ENCODE measurements at regions not wholly inside any gene's neighbourhood (a gene's known extent, or its start where the extent isn't known, plus 50 kb on each side); places are given as distances from the start of the nearest gene placed in this dataset.

DNA sequence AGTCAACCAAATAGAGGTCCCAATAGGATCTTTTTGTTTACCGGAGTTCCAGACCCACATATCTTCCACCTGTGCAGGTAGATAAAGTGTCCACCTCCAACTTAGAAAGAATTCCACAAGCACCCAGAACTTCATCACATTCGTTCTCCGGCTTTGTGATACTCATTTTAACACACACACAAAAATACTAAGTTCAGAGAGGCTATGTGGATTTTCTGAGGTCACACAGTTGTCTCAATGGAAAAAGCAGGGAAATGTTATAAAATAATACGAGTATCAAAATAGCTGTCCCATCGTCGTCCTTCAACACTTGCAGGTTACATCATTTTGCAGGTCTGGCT, 137.5 kb downstream of the TMCO5A start:
- FAIRE-seq (peak; percentile 39), DNase-seq (ENCODE audit: insufficient read length, low spot score) (no peak)

DNA sequence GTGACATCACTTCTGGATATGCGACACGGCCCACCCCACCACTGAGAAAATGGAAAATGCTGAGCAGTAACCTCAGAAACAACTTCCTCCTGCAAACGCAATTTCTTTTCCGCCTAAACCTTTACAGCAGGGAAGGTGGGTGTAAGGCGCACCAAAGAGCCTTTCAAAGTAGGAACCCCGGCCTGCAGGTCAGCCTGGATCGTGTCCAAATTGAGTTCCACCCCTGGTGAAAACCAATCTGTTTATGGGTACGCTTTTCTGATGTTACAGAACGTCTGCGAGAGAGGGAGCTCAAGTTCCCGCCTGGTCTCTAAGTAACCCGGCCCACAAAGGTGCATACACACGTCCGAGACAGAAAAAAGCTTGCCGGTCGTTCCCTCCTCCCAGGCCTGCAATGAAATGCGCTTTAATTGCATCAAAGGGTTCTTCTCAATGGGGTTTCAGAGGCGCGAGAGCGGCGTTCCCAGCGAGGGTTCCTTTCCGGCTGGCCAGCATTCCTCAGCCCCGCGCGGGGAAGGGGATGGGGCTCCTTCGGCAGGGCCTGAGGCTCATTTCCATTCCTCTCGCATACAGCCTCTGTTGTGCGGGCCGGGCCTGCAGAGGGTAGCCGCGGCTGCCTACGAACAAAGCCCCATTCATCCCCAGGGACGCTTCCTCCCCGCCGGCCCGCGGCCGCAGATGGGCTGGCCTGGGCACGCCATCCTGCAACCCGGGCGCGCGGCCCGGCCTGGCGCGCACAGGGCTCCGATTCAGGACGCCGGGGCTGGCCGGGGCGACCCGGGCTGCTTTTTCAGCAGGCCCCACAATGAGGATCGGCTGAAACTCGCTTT, 138.1 kb downstream of the TMCO5A start:
- DNase-seq (ENCODE audit: insufficient read length, low spot score) (no peak), FAIRE-seq (peak; percentile 76)

DNA sequence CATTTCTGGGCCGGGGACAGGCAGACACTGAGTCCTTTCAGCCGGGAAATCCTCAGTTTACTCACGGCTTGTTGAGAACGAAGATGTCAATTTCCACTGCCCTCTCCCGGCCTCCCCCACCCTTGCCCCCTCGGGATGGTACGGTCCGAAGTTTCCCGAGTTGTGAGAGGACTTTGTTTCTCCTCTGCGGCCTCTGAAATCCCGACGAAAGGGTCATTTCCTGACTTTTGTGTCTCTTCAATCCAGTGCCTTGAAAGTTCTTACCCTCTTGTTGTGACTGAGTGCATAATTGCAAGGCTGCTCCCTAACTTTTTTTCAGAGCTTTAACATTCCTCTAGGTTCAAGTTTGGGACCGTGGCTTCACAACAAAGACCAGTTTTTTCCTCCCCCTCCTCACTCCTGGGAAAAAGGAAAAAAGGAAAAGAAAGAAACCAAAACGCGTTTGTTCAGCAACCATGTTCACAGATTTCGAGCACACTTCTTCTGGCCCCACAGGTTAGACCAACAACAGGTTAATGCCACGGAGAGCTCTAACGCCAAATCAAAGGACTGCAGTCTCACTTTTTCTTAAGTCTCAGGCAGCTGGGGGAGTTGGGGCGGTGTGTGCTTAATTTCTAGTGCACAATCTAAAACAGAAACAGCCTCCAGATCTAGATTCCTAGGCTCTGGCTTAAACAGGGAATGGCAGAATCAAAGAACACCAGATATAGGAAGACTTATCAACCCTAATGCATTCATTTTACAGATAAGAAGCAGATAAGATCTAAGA, 138.9 kb downstream of the TMCO5A start:
- DNase-seq (ENCODE audit: insufficient read length, low spot score) (no peak), FAIRE-seq (no peak)

DNA sequence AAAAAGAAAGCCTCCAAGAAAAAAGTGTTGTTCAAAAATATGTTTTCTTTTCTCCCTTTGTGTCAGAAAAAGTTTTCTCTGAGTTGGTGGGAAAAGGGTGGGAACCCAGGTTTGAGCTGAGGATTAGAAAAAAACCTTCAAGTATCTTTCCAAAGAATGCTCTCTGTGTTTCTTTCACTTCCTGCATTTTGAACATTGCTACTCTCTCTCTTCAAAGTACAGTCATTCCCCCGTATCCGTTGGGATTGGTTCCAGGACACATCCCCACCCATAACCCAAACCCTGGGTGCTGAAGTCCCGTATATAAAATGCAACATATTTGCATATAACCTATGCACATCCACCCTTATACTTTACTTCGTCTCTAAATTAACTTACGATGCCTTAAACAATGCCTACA, 139.6 kb downstream of the TMCO5A start:
- FAIRE-seq: no peak

DNA sequence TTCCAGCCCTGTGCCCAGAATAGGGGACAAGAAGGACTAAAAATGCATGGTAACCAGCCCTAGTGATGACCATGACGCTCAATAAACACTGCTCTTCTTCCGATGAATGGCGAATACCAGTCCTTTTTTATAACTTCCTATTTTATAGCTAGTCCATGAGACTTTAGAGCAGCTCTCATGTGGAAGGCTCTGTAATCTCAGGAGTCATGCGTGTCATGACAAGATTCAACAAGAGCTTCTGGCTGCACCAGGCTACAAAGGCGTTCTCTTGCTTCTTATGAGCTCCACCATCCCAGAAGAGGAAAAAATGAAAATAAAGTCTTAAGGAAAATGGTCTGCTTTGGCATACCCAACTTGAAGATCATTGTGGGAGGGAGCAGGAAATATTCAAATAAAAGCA, 141.0 kb downstream of the TMCO5A start:
- FAIRE-seq (peak; percentile 66), DNase-seq (ENCODE audit: insufficient read length, low spot score) (no peak)

More for the DNA sequence above, 139.6 kb downstream of the TMCO5A start:
- no peak for DNase-seq (ENCODE audit: insufficient read length, low spot score)

DNA sequence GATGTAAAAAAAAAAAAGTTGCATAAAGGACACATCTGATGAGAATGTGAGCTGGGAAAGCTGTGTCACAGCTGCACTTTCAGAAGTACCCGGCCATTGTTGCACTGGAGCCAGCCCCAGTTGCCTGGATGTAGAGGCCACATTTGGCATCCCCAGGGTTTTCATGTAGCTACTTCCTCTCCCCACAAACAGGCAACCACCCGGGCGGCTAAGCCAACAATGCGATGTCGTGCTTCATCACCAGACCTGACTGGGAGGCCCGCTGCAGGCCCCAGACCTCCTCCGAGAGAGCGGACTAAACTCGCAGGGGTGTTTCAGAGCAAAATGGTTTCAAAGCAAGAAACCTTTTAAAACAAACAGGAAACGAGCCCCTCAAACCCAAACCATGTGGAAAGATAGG, 142.3 kb downstream of the TMCO5A start:
- no peak for FAIRE-seq
- no peak for DNase-seq (ENCODE audit: insufficient read length, low spot score)

DNA sequence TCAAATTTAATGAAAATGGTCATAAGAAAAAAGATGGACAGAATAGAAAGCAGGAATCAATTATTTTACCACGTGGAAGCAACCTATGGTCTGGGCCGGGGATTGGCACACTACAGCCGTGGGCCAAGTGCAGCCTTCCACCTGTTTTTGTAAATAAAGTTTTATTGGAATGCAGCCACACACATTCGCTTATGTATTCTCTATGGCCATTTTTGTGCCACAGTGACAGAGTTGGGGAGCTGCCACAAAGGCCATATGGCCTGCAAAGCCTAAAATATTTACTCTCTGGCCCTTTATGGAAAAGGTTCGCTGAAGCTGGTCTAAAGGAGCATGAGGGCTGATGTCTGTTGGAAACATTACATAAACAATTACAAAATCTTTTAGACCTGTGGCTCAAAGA, 144.8 kb downstream of the TMCO5A start:
- DNase-seq (ENCODE audit: insufficient read length, low spot score) (no peak), FAIRE-seq (no peak)

DNA sequence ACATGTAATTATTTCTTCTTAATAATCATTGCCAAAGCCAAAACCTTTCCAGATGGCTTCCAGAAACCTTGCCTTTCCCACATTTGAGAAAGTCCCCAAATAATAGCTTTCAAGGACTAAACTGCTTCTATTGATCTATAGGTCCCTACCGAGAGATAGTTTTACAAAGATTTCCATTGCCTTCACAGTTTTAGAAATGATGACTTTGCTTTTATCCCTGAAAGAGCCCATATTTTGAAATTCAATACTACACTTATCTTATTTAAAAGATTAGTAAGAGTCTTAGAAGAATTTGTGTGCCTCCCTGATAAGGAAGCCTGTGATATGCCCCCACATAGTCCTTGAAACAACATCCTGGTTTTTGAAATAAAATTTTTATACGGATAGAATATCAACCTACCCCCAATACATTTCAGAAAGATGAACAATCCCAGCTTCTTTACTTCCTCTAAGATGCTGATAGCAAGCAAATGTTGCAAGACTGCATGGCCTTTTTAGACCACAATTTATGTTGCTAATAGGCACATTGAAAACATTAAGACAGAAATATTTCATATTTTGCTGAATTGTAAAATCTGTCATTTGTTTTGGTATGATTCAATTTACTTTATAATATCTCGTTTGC, 146.3 kb downstream of the TMCO5A start:
- FAIRE-seq: no peak

DNA sequence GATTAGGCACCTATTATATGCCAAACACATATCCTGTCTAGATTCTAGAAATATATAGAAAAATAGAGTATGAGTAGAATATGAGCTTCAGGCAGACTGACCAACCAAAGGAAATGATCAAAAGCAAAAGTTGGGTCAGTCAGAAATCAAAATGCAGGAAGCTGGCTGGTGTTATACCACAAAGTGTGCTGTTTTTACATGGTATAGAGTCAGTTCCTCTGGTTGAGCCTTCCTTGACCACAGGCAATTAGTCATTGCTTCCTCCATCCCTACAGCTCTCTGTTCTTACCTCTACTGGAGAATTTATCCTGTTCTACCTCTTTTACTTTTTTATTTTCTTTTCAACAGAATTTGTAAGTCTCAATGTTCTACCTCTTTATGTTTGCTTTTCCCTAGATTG, 149.8 kb downstream of the TMCO5A start:
- DNase-seq (ENCODE audit: insufficient read length, low spot score): no peak
- FAIRE-seq: peak; percentile 89

More for the DNA sequence above, 146.3 kb downstream of the TMCO5A start:
- DNase-seq (ENCODE audit: insufficient read length, low spot score): no peak

DNA sequence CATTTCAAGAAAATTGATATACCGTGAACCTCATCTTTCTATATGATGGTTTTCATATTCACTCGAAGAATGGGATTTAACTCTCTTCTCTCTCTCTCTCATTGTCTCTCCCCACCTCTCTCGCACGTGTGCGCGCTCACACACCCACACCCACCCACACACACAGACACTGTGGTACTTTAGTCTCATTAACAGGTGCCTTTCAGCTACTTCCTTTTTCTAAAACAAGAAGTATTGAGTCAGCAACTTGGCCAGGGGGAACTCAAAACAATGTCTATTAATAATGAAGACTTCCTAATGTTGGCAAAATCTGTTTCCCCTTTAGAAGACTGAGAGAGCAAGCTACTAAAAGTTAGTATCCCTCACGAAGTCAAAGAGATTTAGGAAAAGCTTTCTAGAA, 150.7 kb downstream of the TMCO5A start:
- no peak for DNase-seq (ENCODE audit: insufficient read length, low spot score)
- FAIRE-seq: peak; percentile 89

DNA sequence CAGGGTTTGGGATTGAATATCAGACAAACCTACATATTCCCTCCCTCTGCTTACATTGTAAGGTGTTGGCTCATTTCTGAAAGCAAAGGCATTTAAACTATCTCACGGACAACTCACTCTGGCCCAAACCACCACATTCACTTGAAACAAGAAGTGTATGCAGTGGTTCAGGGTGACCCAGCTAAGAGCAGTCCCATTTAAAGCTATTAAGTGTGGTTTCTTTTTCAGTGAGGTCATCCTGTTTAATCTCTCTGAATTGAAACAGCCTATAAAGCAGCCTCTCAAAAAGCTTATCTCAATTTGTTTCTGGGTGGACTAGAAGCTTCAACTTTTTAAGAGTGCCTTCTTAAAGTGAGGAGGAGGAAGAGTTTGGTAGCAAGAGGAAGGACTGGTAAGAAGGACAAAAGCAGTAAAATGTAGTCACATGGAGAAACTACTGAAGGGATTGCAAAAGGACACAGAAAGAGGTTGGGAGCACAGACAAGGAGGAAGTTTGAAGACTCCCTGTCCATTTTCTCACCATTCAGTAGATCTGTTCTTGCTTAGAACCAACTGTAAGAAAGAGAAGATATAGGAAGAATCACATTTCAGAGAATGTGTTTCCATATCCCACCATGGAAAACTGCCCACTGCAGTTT, 151.6 kb downstream of the TMCO5A start:
- peak; percentile 75 for FAIRE-seq
- DNase-seq (ENCODE audit: insufficient read length, low spot score): no peak

DNA sequence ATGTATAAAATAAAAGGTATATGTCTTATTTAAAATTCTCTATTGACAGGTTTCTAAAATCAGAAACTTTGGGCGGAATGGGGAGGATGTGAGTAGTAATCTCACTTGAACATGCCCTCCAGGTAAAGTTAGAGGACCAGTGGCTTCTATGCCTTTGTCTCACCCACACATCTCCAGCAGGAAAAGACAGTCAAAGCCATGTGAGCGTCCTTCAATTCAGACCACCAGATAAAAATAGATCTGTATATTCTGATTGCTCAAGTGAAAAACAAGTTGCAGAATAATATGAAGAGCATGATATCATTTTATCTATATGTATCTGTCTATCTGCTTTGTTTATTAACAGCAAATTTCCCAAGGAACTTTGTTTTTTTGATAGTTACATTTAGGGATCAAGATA, 152.2 kb downstream of the TMCO5A start:
- DNase-seq (ENCODE audit: insufficient read length, low spot score) (no peak), FAIRE-seq (no peak)

DNA sequence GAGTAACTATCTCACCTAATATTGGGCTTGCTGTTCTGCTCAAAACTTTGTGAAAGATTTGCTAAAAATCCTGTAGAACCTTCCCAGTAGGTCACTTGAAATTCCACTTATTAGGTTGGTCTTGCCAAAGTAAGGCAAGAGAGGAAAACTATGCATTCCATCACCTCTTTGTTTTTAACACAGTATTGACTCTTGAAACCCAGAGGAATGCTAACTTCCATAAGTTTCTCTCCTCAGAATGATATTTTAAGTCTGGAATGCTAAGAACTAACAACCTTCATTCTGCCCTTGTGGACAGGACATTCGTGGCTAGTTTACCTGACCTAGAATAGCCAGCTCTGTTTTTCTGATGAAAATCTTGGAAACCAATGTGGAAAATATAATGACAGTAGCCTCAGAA, 154.5 kb downstream of the TMCO5A start:
- DNase-seq (ENCODE audit: insufficient read length, low spot score) (no peak), FAIRE-seq (no peak)

DNA sequence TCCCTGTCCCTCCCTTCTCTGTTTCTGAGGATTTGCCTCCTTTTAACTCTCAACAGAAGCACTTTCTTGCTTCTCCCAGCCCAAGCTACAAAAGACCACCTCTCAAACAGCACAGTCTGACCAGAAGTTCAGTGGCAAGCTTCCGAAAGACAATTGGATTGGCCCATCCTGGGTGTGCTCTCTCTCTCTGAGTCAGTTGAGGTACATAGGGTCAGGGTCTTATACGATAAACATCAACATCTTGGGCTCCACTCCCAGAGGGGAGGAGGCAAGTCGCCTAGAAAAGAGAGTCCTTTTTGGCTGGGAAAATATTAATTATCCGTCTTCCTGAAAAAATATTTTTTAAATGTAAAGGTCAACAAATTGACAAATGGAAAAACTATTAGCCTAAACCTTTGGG, 155.8 kb downstream of the TMCO5A start:
- DNase-seq (ENCODE audit: insufficient read length, low spot score) (no peak), FAIRE-seq (no peak)

DNA sequence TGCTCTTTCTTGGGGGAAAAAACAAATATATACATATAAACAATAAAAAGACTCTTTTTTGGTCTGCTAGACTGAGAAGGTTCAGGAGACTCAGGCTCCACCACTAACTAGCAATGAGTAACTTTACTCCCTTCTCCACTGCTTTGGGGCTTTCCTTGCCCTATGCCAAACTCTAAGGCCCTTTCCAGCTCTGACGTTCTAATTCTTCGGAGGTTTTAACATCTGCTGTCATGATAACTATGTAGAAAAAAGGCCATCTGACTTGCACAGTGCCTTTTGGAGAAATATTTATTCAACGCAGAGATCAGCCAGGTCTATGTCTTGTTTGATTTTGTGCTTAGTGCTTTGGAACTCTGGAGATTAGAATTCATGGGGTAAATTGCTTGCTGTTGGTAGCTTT, 156.2 kb downstream of the TMCO5A start:
- FAIRE-seq: no peak
- no peak for DNase-seq (ENCODE audit: insufficient read length, low spot score)

DNA sequence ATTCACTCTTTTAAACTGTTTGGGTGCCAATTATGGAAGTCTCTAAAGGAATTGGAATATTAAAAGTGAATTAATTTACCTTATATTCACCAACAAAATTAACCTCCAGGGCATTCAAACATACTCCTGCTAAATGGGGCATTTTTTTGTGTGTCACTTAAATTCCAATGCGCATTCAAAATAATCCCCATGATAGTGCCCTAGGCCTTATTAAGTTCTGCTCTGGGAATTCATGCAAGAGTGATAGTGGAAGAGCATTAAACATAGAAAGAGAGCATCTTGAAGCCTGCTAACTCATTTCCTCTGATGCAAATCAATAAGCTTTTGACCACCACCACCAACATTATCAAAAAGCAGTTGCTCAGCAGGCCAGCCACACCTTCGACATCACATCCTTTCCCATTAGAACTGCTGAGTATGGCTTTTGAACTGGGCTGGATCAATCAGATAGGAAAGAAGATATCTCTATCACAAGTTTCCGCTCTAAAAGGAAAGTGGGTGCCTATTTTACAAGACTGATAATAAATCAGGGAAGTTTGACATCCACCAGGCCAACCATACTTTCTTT, 156.7 kb downstream of the TMCO5A start:
- DNase-seq (ENCODE audit: insufficient read length, low spot score): no peak

DNA sequence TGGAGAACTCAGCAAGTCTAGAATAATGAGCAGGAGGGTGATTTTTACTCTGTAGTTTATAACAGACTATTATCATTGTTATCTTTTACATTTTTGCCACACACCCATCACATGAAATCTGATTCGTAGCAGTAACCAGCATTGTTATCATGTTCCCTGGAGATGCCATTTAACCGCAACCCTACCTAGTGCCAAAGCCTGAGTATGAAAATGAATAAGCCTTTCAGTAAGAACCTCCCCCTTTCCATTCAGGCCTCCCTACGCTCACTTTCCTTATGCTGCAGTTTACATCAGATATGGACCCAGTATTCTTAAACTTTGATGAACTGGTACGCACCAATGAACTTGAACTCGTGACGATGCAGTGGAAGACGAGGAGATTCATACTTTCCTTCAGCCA, 158.7 kb upstream of the SPRED1 start:
- DNase-seq (ENCODE audit: insufficient read length, low spot score): no peak
- no peak for FAIRE-seq

More for the DNA sequence above, 156.7 kb downstream of the TMCO5A start:
- FAIRE-seq: no peak

DNA sequence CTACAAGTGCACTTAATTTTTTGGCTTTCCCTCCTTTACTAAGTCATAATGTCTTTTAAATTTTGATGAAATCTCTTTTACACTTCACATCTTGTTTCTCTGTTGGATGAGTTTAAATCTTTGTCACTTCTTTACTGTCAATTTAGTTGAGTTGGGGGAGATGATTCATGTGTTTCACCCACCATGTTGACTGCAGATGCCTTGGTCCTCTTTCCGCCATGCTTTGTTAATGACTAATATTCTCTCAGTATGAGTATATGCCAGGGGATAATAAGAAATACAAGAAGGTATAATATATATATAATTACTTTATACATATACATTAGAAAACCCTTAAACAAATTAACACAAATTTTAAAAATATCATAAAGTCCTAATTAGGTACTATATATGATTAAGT, 149.7 kb upstream of the SPRED1 start:
- DNase-seq (ENCODE audit: insufficient read length, low spot score) (no peak), FAIRE-seq (no peak)

DNA sequence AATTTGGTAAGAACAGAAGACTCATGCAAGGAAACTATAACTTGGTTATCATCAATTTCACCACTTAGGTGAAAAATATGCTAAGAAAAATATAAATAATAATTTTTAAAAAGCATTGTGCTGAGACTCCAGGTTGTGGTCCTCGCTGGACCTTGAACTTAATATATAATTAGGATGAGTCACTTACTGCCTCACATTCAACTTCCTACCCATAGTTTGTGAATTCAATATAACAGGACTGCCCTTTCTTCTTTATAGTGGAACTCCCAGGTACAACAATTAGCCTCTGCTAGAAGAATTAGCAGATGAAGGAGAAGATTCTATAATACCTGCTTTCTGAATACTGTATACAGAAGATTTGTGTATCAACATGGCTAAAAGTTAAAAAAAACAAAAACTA, 149.1 kb upstream of the SPRED1 start:
- no peak for FAIRE-seq
- no peak for DNase-seq (ENCODE audit: insufficient read length, low spot score)

DNA sequence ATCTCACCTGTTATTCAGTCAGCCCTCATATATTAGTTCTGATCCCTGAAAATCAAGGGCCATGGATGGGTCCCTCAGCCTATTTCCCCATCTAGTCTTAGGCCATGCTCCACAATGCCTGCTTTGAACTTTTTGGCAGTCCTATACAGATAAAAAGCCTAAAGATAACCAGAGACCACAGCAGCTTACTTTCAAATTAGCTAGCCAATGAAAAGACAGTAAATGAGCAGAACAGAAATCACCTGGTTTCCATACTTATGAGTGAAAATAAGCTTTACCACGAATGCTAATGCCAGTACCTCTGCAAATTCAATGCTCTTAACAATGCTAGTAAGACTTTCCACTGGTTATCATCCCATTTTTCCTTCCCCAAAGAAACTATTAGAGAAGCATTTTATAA, 141.6 kb upstream of the SPRED1 start:
- no peak for DNase-seq (ENCODE audit: insufficient read length, low spot score)
- no peak for FAIRE-seq

DNA sequence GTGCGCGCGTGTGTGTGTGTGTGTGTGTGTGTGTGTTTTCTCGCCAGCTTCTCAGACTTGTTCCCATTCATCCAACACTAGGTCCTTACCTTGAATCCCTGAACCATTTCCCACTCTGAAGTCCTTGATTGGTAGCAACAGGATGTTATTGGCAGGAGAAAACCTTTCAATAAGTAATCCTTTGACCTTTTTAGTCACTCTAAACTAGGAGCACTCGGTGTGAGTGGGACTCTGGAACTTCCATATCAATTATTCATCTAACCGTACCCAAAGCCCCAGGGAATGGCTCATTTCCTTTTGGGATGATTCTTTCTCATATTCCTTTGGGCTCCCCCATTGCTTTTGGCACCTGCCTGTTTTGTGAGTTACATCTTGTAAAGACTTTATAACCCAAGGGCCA, 140.2 kb upstream of the SPRED1 start:
- FAIRE-seq (no peak), DNase-seq (ENCODE audit: insufficient read length, low spot score) (no peak)
